AG04449 (cell line): ENCODE measurements at regions not wholly inside any gene's neighbourhood (a gene's known extent, or its start where the extent isn't known, plus 50 kb on each side); places are given as distances from the start of the nearest gene placed in this dataset.

ENCODE experiments used
- CTCF ChIA-PET: fragments of 350-600 bp; formaldehyde crosslinking; extraction: SDS; loops from one replicate; lab custom pipeline; 2021; ENCODE audit warnings: antibody characterized with exemption; lab: Yijun Ruan, JAX
- POLR2A ChIA-PET: fragments of 400-600, 350-600 bp; formaldehyde crosslinking; extraction: SDS; loops from one replicate; lab custom pipeline; 2020; ENCODE audit warnings: antibody characterized with exemption, inconsistent platforms; lab: Yijun Ruan, JAX
- DNase-seq: peaks from one replicate; pipeline ENCODE4 v3.0.0-alpha.2; 2010; ENCODE audit warnings: low read depth, low spot score
- H3K4me3 ChIP-seq: 2 replicates; pipeline ENCODE4 v1.5.1; 2011; ENCODE audit warnings: low read depth, mild to moderate bottlenecking, control low read depth, low read length
- TF ChIP-seq, protein P1 (sequence below): IDR thresholded peaks from one replicate; pipeline ENCODE4 v1.5.1; 2011; ENCODE audit warnings: mild to moderate bottlenecking, moderate library complexity, low read length, control low read depth, inconsistent platforms; ENCODE audit not compliant: insufficient read depth; ENCODE audit errors: missing control alignments

DNA sequence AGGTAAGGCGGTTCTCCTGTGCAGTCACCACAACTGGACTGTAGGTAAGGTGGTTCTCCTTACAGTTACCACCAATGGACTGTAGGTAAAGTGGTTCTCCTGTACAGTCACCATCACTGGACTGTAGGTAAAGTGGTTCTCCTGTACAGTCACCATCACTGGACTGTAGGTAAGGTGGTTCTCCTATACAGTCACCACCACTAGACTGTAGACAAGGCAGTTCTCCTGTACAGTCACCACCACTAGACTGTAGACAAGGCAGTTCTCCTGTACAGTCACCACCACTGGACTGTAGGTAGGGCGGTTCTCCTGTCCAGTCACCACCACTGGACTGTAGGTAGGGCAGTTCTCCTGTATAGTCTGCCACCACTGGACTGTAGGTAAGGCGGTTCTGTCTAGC is 212.3 kb downstream of the TFAP2A start:
- no peak for DNase-seq
- H3K4me3 ChIP-seq = no peak overlapping the region
- POLR2A ChIA-PET = no interaction called here
- CTCF ChIA-PET = no interaction called here
- TF ChIP-seq, protein P1, sequence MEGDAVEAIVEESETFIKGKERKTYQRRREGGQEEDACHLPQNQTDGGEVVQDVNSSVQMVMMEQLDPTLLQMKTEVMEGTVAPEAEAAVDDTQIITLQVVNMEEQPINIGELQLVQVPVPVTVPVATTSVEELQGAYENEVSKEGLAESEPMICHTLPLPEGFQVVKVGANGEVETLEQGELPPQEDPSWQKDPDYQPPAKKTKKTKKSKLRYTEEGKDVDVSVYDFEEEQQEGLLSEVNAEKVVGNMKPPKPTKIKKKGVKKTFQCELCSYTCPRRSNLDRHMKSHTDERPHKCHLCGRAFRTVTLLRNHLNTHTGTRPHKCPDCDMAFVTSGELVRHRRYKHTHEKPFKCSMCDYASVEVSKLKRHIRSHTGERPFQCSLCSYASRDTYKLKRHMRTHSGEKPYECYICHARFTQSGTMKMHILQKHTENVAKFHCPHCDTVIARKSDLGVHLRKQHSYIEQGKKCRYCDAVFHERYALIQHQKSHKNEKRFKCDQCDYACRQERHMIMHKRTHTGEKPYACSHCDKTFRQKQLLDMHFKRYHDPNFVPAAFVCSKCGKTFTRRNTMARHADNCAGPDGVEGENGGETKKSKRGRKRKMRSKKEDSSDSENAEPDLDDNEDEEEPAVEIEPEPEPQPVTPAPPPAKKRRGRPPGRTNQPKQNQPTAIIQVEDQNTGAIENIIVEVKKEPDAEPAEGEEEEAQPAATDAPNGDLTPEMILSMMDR = no peak

DNA sequence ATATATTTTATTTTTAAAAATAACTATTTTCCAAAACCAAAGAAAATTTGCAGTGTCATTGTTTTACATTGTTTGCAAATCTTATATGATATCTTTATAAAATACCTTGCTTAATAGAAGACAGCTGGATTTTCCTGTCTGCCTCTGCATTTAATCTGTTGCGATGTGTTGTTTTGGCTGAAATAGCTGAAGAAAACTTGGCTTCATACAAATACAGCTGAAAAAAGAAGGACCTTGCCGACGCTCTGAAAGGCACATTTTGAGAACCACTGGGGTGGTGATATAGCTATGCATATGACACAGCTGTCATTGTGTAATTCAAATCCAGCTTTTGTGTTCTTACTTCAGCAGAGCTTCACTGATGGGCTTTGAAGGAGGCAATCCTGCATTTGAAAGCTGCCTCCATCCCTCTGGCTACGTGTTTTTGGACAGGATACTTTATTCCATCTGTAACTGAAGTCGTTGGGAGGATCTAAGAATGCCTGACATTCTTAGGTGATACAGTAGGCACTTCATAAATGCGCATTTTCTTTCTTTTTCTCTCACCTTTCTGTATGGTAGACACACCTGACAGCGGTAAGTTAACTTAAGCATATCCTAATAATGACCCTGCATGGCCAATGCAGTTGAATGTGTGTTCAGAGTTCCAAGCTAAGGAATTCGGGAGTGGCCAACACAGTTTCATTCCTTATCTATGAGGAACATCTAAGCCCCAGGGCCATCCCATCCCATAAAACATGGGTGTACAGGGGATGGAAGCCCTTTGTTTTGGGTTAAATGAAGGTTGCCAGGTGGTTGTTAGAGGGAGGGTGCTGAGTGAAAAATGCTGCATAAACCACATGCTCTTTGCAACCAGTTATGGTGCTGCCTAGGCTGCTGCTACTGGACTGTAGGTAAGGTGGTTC is 213.0 kb downstream of the TFAP2A start:
- POLR2A ChIA-PET = no interaction called here
- CTCF ChIA-PET = no interaction called here
- TF ChIP-seq, protein P1 = no peak
- DNase-seq = no peak
- H3K4me3 ChIP-seq = no peak overlapping the region

DNA sequence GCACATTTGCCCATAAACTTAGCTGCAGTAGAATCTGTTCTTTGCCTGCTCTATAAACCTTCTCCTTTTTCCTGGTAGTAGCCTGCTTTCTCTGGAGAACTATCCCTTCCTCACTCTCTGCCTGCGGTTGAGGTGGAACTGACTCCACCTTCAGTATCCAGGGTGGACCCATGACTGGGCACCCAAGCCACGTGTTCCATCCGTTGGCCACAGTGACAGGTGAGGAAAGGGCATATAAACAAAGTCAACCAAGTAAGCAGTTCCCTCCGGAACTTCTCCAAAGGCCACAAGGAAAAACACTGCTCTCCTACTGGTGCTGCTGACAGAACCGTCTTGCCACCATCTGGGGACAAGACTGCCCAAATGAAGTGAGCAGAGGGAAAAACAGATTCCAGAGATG is 218.8 kb downstream of the TFAP2A start:
- POLR2A ChIA-PET = no interaction called here
- TF ChIP-seq, protein P1 = no peak
- no peak overlapping the region for H3K4me3 ChIP-seq
- CTCF ChIA-PET = no interaction called here
- no peak for DNase-seq

DNA sequence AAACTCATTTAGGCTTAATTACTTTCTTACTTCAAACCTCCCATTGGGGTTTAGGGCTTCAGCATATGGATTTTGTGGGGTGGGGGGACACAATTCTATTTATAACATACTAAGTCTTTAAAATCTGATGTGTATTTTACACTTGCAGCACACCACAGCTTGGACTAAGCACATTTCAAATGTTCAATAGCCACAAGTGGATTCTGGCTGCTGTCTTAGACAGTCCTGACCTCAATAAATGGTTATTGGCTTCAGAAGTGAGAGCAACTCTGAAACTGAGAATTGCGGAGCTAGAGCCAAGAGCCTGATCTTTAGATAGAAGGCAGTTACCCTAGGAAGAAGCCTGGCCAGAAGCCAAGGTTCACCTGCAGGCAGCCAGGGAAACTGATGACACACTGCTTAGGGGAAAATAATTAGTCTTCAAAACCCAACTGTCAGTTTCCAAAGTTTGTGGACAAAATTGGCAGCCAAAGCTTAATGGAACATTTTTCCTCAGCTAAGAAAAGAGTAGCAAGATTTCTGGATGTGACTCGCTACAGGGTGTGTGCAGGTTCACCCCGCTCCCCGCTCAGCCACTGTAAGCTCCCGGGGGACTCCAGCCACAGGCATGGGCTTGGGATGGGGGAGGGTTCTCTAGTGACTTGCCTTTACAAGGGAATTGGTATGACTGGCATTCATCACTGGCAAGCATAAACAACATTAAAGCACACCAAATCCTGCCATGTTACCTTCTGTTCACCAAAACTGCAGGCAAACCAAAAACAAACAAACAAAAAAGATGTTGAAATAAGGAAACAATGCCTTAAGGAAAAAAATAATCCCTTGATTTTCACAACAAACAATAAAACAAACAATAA is 219.8 kb downstream of the TFAP2A start:
- no peak for DNase-seq
- CTCF ChIA-PET = no interaction called here
- POLR2A ChIA-PET = no interaction called here
- TF ChIP-seq, protein P1 = no peak
- no peak overlapping the region for H3K4me3 ChIP-seq

DNA sequence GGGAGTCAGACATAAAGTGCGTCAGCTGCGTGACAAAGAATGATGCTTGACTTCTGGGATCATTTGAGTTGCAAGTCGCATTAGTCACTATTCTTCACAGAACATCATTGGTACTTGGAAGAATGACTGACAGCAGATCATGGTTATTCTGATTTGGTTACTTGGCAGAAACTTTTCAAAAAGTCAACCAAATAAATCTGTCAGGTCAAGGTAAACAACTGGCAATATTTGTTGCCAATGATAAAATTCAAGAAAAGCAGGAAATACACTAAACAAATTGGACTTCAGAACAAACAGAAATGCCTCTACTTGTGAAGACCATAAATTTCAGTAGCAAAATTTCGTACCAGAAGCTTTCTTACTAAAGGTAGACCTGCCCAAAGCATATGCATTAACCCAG is 221.6 kb downstream of the TFAP2A start:
- H3K4me3 ChIP-seq = no peak overlapping the region
- CTCF ChIA-PET = no interaction called here
- TF ChIP-seq, protein P1 = no peak
- POLR2A ChIA-PET = no interaction called here
- no peak for DNase-seq

DNA sequence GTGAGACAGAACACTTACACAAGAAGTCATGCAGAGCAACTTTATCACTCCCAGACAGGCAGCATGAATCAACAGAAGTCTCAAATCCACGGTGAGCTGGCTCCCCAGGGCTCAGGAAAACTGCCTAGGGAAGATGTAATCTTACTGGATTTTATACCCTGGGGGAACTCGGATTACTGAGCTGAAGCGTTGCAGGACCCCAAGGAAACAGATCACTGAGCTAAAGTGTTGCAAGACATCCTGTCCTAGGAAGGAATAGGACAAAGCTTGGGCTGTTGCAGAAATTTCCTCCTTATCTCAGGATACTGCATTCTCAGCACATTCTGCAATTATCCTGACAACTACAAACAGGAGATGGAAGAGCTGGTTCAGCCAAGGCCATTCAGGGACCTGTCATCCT is 224.8 kb downstream of the TFAP2A start:
- TF ChIP-seq, protein P1 = no peak
- CTCF ChIA-PET = no interaction called here

More for the DNA sequence above, 224.8 kb downstream of the TFAP2A start:
- DNase-seq = no peak
- POLR2A ChIA-PET = no interaction called here
- H3K4me3 ChIP-seq = no peak overlapping the region
